ENCODE measurements at regions not wholly inside any gene's neighbourhood (a gene's known extent, or its start where the extent isn't known, plus 50 kb on each side); places are given as distances from the start of the nearest gene placed in this dataset.

DNA sequence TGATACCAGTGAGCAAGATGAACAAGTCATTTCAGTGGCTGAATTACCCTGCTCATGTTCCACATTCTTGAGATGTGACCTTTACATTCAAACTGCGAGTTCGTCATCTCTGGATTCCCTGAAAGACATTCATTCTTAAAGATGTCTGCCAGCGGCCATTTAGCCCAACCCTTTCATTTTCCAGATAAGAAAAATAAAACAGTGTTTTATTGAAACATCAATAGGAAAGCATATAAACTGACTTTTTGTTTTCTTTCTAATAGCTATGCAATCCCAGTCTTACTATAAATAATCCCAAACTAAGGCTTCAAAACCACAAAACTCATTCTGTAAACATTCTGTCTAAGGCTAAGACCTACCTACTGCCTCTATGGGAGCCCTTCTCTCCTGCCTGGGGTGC lies 134.0 kb downstream of the SAMD5 start:
- Histone ChIP-seq H3K36me3 (no peaks in the 10 kb centered on the region), H3K27me3 (peaks cover 0 to 3% (median 0%) of the 10 kb centered on the region in 4 donors), H3K27ac (no peak overlapping the region), H3K4me3 (no peak overlapping the region), H3K9me3 (no peaks in the 10 kb centered on the region), H3K4me1 (no peaks in the 10 kb centered on the region)
- TF ChIP-seq, protein P1, sequence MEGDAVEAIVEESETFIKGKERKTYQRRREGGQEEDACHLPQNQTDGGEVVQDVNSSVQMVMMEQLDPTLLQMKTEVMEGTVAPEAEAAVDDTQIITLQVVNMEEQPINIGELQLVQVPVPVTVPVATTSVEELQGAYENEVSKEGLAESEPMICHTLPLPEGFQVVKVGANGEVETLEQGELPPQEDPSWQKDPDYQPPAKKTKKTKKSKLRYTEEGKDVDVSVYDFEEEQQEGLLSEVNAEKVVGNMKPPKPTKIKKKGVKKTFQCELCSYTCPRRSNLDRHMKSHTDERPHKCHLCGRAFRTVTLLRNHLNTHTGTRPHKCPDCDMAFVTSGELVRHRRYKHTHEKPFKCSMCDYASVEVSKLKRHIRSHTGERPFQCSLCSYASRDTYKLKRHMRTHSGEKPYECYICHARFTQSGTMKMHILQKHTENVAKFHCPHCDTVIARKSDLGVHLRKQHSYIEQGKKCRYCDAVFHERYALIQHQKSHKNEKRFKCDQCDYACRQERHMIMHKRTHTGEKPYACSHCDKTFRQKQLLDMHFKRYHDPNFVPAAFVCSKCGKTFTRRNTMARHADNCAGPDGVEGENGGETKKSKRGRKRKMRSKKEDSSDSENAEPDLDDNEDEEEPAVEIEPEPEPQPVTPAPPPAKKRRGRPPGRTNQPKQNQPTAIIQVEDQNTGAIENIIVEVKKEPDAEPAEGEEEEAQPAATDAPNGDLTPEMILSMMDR (IDR thresholded peaks at IDR 0.05) = no peak
- no peak for TF ChIP-seq POLR2A (IDR thresholded peaks at IDR 0.05)
- intact Hi-C loops (cut with DNase I) = no loop called here
- WGBS, 2 donors = 81 to 82% methylated on average over 3 of the region's 3 CpGs
- DNase-seq = no peak

DNA sequence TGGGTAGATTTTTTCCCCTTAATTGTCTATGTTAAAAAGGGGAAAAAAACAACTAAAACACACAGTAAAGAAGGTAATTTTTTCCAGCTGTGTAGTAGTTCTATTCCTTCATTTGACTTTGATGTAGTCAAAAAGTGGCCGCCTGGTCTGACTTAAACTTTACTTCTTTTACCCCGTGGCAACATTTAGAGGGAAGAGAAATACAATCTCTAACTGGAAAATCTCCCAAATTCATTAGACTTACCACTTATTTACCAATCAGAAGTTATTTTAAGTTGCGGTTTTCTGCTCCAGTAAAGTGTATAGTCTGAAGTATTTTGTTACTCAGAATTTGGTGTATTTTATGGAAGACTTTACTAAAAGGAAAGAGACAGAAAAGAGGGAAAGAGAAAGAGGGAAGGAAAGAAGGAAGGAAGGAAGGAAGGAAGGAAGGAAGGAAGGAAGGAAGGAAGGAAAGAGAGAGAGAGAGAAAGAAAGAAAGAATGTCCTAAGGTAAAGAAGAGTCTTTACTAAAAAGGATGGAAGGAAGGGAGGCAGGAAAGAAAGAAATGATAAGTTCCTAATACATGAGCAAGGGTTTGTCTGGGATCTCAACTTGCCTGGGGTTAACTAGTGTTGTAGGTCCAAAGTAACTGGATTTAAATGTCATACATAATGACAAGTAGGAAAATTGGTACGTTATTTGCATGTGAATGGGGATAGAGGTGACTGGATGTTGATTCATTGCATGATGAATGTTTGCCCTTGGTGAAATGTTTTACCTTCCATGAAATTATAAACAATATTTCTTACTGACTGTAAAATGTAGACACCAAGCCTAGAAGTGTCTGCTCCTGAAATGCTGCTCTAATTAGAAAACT lies 135.1 kb downstream of the SAMD5 start:
- intact Hi-C loops (cut with DNase I) = no loop called here
- no peaks in the 10 kb centered on the region for H3K4me1 ChIP-seq
- no peak for TF ChIP-seq POLR2A (IDR thresholded peaks at IDR 0.05)
- TF ChIP-seq, protein P1 (IDR thresholded peaks at IDR 0.05) = no peak
- peaks cover 0 to 3% (median 0%) of the 10 kb centered on the region in 4 donors for H3K27me3 ChIP-seq
- no peak overlapping the region for H3K27ac ChIP-seq
- DNase-seq = no peak
- H3K4me3 ChIP-seq = no peak overlapping the region
- 73 to 77% methylated on average over 4 of the region's 4 CpGs for WGBS, 2 donors
- no peaks in the 10 kb centered on the region for H3K9me3 ChIP-seq
- H3K36me3 ChIP-seq = no peaks in the 10 kb centered on the region

DNA sequence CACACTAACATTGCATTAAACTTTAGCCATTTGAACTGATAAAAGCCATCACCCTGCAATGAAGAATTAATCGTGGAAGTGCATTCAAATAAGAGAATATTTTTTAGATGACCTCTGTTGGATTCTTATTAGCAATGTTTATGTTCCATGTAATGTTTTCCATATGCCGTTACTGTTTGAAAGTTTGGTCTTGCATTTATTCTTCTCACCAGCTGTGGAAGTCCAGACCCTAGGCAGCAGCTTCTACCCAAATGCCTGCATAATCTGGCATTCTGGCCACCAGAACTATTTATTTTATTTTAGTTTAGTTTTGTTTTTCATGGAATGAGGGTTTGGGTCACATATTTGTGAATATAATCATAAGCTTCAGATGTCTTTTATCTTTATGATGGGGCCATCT lies 140.4 kb downstream of the SAMD5 start:
- 57 to 65% methylated on average over 2 of the region's 2 CpGs for WGBS, 2 donors
- no peak for DNase-seq

DNA sequence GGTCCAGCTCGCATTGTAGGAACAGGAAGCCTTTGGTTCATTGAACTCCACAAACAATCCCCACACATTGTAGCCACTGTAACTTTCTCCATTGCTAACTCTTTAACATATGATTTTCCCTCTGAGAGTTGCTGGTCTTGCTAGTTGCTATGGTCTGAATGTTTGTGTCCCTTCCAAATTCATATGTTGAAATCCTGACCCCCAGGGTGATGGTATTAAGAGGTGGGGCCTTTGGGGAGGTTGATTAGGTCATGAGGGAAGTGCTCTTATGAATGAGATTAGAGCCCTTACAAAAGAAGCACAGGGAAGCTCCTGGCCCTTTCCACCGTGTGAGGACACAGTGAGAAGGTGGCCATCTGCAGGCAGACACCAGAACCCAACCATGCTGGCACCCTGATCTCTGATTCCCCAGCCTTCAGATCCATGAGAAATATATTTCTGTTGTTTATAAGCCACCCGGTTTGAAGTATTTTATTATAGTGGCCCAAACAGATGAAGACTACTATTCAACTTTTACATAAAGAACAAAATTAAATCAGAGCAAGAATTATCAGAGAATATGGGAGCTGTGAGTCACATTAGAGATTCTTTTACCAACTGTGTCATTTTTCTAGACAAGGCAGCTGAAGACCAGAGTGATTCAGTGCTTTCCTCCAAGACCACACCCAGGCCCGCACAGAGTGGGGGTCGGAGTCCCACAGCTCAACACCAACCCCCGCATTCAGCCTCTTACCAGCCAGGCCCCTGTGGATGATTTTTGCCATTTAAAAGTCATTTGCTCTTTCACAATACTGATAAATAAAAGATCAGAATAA lies 143.0 kb downstream of the SAMD5 start:
- DNase-seq = no peak
- Histone ChIP-seq H3K27me3 (no peaks in the 10 kb centered on the region), H3K36me3 (no peaks in the 10 kb centered on the region), H3K9me3 (no peaks in the 10 kb centered on the region), H3K4me3 (no peak overlapping the region), H3K4me1 (peaks cover 0 to 5% (median 0%) of the 10 kb centered on the region in 3 donors), H3K27ac (peak overlapping the region in 1 of 4 donors; percentile 17)
- intact Hi-C loops (cut with DNase I) = no loop called here
- no peak for TF ChIP-seq POLR2A (IDR thresholded peaks at IDR 0.05)
- TF ChIP-seq, protein P1 (IDR thresholded peaks at IDR 0.05) = peak in 1 of 6 experiments; percentile 17
- 67 to 69% methylated on average over 6 of the region's 6 CpGs for WGBS, 2 donors

More for the DNA sequence above, 140.4 kb downstream of the SAMD5 start:
- H3K36me3 ChIP-seq = no peaks in the 10 kb centered on the region
- no peak overlapping the region for H3K27ac ChIP-seq
- no peak overlapping the region for H3K4me3 ChIP-seq
- no peaks in the 10 kb centered on the region for H3K9me3 ChIP-seq
- no peaks in the 10 kb centered on the region for H3K27me3 ChIP-seq
- H3K4me1 ChIP-seq = peaks cover 0 to 5% (median 0%) of the 10 kb centered on the region in 3 donors
- no peak for TF ChIP-seq POLR2A (IDR thresholded peaks at IDR 0.05)
- TF ChIP-seq, protein P1 (IDR thresholded peaks at IDR 0.05) = no peak
- intact Hi-C loops (cut with DNase I) = no loop called here

DNA sequence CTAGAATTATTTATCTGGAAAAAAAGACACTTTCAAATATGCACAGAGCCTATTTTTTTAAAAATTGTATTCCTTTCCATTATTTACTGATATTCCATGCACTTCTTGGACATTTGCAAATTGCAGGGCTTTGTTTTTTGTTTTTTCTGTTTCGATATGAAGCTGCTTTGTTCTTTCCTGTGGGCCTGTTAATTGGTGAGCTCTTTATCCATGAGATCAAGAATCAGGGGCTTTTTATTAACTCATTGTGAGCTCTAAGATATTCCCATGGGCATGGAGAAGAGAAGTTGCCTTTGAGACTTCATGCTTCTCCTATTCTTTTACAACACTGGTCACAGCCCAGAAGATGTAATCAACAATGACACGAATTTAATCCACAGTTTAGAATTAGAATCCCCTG lies 145.1 kb downstream of the SAMD5 start:
- no peaks in the 10 kb centered on the region for H3K27me3 ChIP-seq
- WGBS, 2 donors = 53 to 54% methylated on average over 2 of the region's 2 CpGs
- no peak overlapping the region for H3K4me3 ChIP-seq
- H3K36me3 ChIP-seq = no peaks in the 10 kb centered on the region
- no peak for DNase-seq
- no peak overlapping the region for H3K27ac ChIP-seq
- TF ChIP-seq, protein P1 (IDR thresholded peaks at IDR 0.05) = no peak
- no peak for TF ChIP-seq POLR2A (IDR thresholded peaks at IDR 0.05)
- peaks cover 0 to 5% (median 0%) of the 10 kb centered on the region in 3 donors for H3K4me1 ChIP-seq
- intact Hi-C loops (cut with DNase I) = no loop called here
- H3K9me3 ChIP-seq = no peaks in the 10 kb centered on the region

Measured in esophagus squamous epithelium (tissue), 5 donors.